ENCODE measurements at regions not wholly inside any gene's neighbourhood (a gene's known extent, or its start where the extent isn't known, plus 50 kb on each side); places are given as distances from the start of the nearest gene placed in this dataset.
"Not testable (repeated sequence)": the region's sequence is repeated elsewhere in the genome, so short reads cannot be mapped to it uniquely, and the experiment has no call there.

DNA sequence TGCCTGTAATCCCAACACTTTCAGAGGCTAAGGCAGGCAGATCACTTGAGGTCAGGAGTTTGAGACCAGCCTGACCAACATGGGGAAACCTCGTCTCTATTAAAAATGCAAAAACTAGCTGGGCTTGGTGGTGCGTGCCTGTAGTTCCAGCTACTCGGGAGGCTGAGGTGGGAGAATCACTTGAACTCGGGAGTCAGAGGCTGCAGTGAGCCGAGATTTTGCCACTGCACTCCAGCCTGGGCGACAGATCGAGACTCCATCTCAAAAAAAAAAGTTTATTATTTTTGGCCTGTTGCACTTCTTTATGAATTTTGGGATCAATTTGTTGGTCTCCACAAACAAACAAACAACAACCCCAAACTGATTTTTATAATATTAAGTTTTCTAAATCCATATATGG, 143.5 kb upstream of the NPY2R start:
- TF ChIP-seq, protein P1, sequence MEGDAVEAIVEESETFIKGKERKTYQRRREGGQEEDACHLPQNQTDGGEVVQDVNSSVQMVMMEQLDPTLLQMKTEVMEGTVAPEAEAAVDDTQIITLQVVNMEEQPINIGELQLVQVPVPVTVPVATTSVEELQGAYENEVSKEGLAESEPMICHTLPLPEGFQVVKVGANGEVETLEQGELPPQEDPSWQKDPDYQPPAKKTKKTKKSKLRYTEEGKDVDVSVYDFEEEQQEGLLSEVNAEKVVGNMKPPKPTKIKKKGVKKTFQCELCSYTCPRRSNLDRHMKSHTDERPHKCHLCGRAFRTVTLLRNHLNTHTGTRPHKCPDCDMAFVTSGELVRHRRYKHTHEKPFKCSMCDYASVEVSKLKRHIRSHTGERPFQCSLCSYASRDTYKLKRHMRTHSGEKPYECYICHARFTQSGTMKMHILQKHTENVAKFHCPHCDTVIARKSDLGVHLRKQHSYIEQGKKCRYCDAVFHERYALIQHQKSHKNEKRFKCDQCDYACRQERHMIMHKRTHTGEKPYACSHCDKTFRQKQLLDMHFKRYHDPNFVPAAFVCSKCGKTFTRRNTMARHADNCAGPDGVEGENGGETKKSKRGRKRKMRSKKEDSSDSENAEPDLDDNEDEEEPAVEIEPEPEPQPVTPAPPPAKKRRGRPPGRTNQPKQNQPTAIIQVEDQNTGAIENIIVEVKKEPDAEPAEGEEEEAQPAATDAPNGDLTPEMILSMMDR (IDR thresholded peaks at IDR 0.05): not testable (repeated sequence)
- not testable (repeated sequence) for TF ChIP-seq POLR2A (IDR thresholded peaks at IDR 0.05)

Data from uterus (tissue), 2 donors.